Fibroblast of villous mesenchyme (primary cell): ENCODE measurements at regions not wholly inside any gene's neighbourhood (a gene's known extent, or its start where the extent isn't known, plus 50 kb on each side); places are given as distances from the start of the nearest gene placed in this dataset.

ENCODE experiments used
- DNase-seq: peaks from one replicate; pipeline ENCODE4 v3.0.0-alpha.2; 2010; ENCODE audit warnings: low read depth
- H3K4me3 ChIP-seq: 2 replicates; pipeline ENCODE4 v1.5.1; 2011; ENCODE audit warnings: low read depth, mild to moderate bottlenecking, low read length
- CTCF ChIP-seq: IDR thresholded peaks from 2 replicates; pipeline ENCODE4 v1.5.1; 2012; ENCODE audit warnings: low read depth, mild to moderate bottlenecking, low read length; ENCODE audit not compliant: insufficient read depth

GRCh38 chr13:81686877-81687276 lies 1346.0 kb upstream of the SPRY2 start:
- no peak for TF ChIP-seq CTCF

GRCh38 chr13:81683521-81683920 lies 1342.6 kb upstream of the SPRY2 start:
- H3K4me3 ChIP-seq, result no peak overlapping the region
- no peak for DNase-seq
- no peak for TF ChIP-seq CTCF

More at GRCh38 chr13:81686877-81687276, 1346.0 kb upstream of the SPRY2 start:
- no peak overlapping the region for H3K4me3 ChIP-seq
- DNase-seq, result no peak

- no peak for TF ChIP-seq CTCF
- DNase-seq, result no peak
- H3K4me3 ChIP-seq, result no peak overlapping the region
Measured at GRCh38 chr13:81682081-81682630, 1341.2 kb upstream of the SPRY2 start.

GRCh38 chr13:81677857-81678256 lies 1336.9 kb upstream of the SPRY2 start:
- DNase-seq, result no peak
- TF ChIP-seq CTCF, result no peak
- no peak overlapping the region for H3K4me3 ChIP-seq

- no peak overlapping the region for H3K4me3 ChIP-seq
- DNase-seq, result no peak
- TF ChIP-seq CTCF, result no peak
Measured at GRCh38 chr13:81676008-81676407, 1335.1 kb upstream of the SPRY2 start.

GRCh38 chr13:81671064-81671463 lies 1330.1 kb upstream of the SPRY2 start:
- no peak for DNase-seq
- TF ChIP-seq CTCF, result no peak
- no peak overlapping the region for H3K4me3 ChIP-seq

- H3K4me3 ChIP-seq, result no peak overlapping the region
- TF ChIP-seq CTCF, result no peak
- DNase-seq, result no peak
Measured at GRCh38 chr13:81670048-81670447, 1329.1 kb upstream of the SPRY2 start.
